ENCODE measurements at regions not wholly inside any gene's neighbourhood (a gene's known extent, or its start where the extent isn't known, plus 50 kb on each side); places are given as distances from the start of the nearest gene placed in this dataset.

GRCh38 chr16:62950351-62950750 is 914.1 kb upstream of the CDH8 start:
- TF ChIP-seq CTCF (IDR thresholded peaks at IDR 0.05) (no peak), EP300 (IDR thresholded peaks at IDR 0.05) (no peak), POLR2A (IDR thresholded peaks at IDR 0.05) (no peak)

Measured in stomach (tissue), 4 donors.